AG04449 (cell line): ENCODE measurements at regions not wholly inside any gene's neighbourhood (a gene's known extent, or its start where the extent isn't known, plus 50 kb on each side); places are given as distances from the start of the nearest gene placed in this dataset.

Source experiments
- CTCF ChIA-PET: fragments of 350-600 bp; formaldehyde crosslinking; extraction: SDS; loops from one replicate; lab custom pipeline; 2021; ENCODE audit warnings: antibody characterized with exemption; lab: Yijun Ruan, JAX
- POLR2A ChIA-PET: fragments of 400-600, 350-600 bp; formaldehyde crosslinking; extraction: SDS; loops from one replicate; lab custom pipeline; 2020; ENCODE audit warnings: antibody characterized with exemption, inconsistent platforms; lab: Yijun Ruan, JAX
- DNase-seq: peaks from one replicate; pipeline ENCODE4 v3.0.0-alpha.2; 2010; ENCODE audit warnings: low read depth, low spot score
- H3K4me3 ChIP-seq: 2 replicates; pipeline ENCODE4 v1.5.1; 2011; ENCODE audit warnings: low read depth, mild to moderate bottlenecking, control low read depth, low read length
- TF ChIP-seq, protein P1 (sequence below): IDR thresholded peaks from one replicate; pipeline ENCODE4 v1.5.1; 2011; ENCODE audit warnings: mild to moderate bottlenecking, moderate library complexity, low read length, control low read depth, inconsistent platforms; ENCODE audit not compliant: insufficient read depth; ENCODE audit errors: missing control alignments

DNA sequence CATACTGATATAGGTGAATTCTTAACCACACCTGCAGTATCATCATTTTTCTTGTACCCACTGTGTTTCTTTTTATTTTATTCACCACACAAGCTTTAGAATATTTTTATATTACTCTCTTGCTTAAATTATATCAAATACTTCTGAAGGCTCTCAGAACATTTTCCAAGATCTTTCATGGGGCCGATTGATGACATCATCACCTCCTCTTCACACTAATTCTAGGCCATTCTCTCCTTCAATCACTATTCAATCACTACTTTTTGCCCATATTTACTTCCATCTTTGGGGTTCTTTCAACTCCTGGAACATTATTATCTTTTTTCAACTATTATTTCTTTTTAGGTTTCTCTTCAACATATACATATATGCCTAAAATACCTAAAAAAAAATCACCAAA, 1438.8 kb upstream of the ALCAM start:
- H3K4me3 ChIP-seq: no peak overlapping the region
- TF ChIP-seq, protein P1, sequence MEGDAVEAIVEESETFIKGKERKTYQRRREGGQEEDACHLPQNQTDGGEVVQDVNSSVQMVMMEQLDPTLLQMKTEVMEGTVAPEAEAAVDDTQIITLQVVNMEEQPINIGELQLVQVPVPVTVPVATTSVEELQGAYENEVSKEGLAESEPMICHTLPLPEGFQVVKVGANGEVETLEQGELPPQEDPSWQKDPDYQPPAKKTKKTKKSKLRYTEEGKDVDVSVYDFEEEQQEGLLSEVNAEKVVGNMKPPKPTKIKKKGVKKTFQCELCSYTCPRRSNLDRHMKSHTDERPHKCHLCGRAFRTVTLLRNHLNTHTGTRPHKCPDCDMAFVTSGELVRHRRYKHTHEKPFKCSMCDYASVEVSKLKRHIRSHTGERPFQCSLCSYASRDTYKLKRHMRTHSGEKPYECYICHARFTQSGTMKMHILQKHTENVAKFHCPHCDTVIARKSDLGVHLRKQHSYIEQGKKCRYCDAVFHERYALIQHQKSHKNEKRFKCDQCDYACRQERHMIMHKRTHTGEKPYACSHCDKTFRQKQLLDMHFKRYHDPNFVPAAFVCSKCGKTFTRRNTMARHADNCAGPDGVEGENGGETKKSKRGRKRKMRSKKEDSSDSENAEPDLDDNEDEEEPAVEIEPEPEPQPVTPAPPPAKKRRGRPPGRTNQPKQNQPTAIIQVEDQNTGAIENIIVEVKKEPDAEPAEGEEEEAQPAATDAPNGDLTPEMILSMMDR: no peak
- DNase-seq: no peak
- ChIA-PET POLR2A (no interaction called here), CTCF (no interaction called here)

DNA sequence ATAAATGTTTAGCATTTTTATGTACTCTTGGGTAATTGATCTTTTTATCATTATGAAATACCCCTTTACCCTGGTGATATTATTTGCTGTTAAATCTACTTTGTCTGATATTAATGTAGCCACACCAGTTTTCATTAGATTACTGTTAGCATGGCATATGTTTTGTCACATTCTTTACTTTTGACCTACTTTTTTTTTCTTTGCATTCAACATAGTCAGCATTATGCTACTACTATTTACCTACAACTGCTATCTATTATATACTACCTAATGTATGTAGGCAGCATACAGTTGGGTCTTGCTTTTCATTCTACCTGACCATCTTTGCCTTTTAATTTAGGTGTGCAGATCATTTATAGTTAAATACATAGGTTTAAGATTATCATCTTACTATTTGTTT, 1429.6 kb upstream of the ALCAM start:
- ChIA-PET POLR2A (no interaction called here), CTCF (no interaction called here)
- TF ChIP-seq, protein P1: no peak
- DNase-seq: no peak
- H3K4me3 ChIP-seq: no peak overlapping the region

DNA sequence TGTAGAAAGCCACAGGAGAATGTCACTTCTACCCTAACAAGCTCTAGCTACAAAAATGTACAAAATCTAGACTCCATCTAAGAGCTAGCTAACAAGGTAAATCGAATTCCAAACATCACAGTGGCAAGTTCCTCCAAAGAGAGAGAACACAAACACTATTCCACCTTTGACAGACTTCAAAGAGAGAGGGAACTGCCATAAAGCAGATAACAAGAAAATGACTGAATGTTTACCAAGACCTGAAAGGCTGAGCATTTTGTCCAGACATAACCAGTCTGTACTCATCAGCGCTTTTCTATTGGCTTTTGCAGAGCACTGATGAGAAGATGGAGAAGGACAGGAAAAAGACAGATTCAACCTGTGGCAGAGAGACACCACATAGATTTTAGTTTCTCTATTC, 1419.6 kb upstream of the ALCAM start:
- POLR2A ChIA-PET: no interaction called here
- TF ChIP-seq, protein P1: no peak
- CTCF ChIA-PET: no interaction called here
- DNase-seq: no peak
- no peak overlapping the region for H3K4me3 ChIP-seq

DNA sequence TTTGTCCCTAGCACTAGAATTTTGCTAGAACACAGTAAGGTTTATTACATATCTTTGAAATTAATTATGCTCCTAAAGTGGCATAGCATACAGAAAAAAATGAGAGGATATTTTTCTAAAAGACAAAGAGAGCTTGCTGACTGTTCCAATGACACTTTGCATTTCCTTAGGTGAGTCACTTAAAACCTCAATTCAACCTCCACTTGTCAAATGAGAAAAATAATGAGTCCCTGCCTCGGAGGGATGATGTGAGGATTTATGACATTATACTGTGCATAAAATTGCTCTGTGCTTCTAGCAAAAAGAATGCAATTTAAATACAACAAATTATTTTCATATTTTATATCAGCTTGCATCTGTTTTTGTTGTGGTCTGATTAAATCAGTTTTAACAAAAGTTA, 1417.0 kb upstream of the ALCAM start:
- TF ChIP-seq, protein P1: no peak
- no peak overlapping the region for H3K4me3 ChIP-seq
- ChIA-PET CTCF (no interaction called here), POLR2A (no interaction called here)
- DNase-seq: no peak

DNA sequence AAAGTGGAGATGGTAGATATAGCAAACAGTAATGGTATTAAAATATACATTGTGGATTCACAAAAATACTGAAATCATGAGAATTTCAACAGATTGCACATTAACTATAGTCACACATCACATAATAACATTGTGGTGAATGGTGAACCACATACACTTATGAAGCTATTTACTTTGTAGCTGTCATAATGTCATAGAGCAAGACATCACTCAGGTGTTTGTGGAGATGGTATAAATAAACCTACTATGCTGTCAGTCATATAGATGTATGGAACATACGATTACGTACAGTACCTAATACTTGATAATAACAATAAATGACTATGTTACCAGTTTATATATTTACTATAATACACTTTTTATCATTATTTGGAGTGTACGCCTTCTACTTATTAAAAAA, 1416.0 kb upstream of the ALCAM start:
- TF ChIP-seq, protein P1: no peak
- CTCF ChIA-PET: no interaction called here
- POLR2A ChIA-PET: no interaction called here
- H3K4me3 ChIP-seq: no peak overlapping the region
- no peak for DNase-seq

DNA sequence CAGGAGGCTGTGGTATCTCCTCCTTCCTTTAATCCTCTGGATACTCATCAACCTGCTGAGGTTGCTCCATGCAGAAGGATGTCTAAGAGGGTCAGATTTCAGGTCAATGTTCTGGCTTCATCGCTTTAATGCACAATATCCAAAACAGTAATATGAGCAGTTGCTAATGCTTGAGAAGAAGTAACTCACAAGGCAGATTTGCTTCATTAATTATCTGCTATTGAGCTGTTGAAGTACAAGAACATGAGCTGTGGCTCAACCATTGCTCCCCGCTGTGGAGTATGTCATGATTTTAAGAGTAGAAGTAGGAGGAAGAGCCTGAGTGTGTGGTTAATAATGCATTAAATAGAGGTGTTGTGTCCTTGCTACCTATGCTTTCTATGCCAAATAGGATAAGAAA, 1412.9 kb upstream of the ALCAM start:
- ChIA-PET POLR2A (no interaction called here), CTCF (no interaction called here)
- no peak for DNase-seq
- TF ChIP-seq, protein P1: no peak
- no peak overlapping the region for H3K4me3 ChIP-seq

DNA sequence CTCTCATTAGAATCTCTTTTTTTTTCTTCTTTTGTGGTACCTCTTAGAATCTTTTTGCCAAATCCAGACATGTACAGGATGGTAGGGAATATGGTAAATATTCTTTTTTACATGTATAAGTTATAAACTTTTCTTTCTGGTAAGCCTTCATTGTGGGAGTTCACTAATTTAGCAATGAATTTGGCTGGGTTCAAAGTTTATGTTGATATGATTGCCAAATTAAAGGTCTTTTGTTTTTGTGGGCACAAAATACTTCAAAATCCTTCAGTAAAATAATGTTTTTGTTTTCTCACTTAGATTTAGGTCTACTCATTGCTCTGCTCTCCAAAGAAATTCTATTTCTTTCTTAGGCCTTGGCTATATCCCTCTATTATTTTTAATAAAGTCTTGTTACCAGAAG, 1405.9 kb upstream of the ALCAM start:
- DNase-seq: no peak
- TF ChIP-seq, protein P1: no peak
- no peak overlapping the region for H3K4me3 ChIP-seq
- ChIA-PET POLR2A (no interaction called here), CTCF (no interaction called here)
